Stimulated activated CD4-positive, alpha-beta T cell treated with anti-CD3 and anti-CD28 coated beads, Interleukin-4, amount 100 ng/mL, for 48 hours (primary cell): ENCODE measurements at regions not wholly inside any gene's neighbourhood (a gene's known extent, or its start where the extent isn't known, plus 50 kb on each side); places are given as distances from the start of the nearest gene placed in this dataset.
"Not testable (repeated sequence)": the region's sequence is repeated elsewhere in the genome, so short reads cannot be mapped to it uniquely, and the experiment has no call there.

Source experiments
- DNase-seq, 2 donors: peaks; one replicate each; pipeline ENCODE4 v3.0.0-alpha.2; 2020; ENCODE audit warnings: low read depth in 2 of 2

DNA sequence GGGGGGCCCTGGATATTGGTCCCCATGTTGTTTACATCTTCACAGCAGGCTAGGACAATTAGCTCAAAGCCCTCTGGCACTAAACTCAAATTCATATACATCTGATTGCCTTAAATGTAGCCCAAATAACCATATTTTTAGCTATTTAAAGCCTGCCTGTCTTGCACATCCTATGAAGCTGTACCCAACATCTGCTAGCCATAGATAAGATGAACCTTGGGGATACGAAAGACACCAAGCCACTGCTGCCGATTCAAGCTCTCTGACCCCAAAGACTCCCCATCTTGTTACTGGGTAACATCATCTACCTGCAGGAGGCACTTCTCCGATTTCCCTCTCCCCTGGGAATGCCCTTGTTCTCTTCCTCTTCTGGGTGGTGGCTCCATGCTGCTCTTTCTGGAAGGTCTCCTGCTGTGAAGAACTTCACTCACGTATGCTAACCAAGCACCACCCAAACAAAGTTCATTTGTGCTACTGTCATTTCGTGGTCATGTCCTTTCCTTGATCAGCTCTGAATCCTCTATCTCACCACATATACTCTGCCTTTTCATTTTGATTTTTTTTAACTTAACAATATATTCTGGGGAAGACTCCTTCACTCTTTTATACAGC lies 107.7 kb upstream of the ATXN3L start:
- DNase-seq: no peak

GRCh38 chrX:13420545-13421183 lies 100.8 kb upstream of the ATXN3L start:
- no peak for DNase-seq

- DNase-seq: no peak
Observed at GRCh38 chrX:13419918-13420317, 100.1 kb upstream of the ATXN3L start.

GRCh38 chrX:13419276-13419675 lies 99.4 kb upstream of the ATXN3L start:
- DNase-seq: no peak

DNA sequence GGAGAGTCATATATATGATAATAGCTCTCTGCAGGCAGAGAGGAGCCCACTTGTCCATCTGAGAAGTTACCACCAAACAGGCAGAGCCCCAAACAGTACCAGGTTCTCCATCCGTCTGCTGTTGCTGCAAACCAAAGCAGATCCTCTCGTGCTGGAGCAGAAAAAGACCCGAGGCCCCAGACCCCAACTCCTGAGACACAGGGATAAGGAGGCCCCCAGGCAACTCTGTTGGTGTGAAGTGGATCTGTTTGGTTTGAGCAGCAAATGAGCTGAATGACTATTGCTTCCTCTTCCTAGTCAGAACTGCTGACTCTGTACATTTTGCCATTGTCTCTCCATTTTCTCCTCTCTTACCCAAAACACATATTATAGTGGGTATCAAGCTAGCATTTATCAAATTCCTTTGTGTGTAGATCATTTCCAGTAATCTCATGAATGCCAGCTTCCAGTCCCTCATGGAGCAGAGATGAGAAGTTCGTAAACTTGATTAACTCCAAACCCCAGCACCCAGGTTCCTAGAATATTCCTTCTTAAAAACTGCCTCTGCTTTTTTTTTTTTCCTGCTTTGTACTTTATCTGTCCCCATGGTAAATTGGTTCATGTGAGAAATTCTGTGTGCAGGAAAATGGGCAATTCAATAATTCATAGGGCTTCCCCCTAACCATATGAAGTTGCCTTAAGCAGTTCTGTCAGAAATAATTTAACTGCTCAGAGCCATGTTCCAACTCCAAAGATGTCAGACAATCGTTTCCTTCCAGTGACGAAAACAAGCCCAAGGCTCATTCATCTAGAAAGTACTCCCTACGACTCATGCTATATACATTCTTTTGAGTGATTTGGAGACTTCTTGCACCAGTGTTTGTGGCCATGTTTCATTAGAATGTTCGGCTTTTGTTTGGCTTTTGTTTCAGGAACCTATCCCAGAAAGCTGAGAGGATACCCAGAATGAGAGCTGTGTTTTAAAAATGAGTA lies 98.6 kb upstream of the ATXN3L start:
- DNase-seq: no peak

GRCh38 chrX:13415509-13415908 lies 95.7 kb upstream of the ATXN3L start:
- no peak for DNase-seq

- DNase-seq: no peak
Observed at GRCh38 chrX:13414006-13414647, 94.3 kb upstream of the ATXN3L start.

GRCh38 chrX:13412208-13412600 lies 92.4 kb upstream of the ATXN3L start:
- no peak for DNase-seq

DNA sequence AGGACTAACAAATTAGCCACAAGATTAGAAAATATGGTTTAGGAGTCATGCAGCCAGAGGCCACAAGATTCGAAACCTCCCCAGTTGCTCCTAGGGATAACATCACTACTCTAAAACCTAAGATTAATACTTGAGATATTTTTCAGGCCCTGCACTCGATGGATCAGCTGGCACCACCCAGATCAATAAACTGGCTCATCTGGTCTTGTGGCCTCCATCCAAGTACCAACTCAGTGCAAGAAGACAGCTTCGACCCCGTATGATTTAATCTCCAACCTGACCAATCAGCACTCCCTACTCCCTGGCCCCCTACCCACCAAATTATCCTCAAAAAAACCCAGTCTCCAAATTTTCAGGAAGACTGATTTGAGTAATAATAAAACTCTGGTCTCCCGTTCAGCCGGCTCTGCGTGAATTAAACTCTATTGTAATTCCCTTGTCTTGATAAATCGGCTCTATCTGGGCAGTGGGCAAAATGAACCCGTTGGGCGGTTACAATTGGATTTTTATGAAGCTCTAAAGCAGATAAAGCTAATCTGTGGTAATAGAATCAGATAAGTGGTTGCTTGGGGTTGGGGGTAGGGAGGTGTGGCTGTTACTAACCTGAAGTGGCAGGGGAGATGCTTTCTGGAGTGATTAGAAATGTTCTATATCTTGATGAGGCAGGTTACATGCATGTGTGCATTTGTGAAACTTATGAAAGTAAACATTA lies 91.8 kb upstream of the ATXN3L start:
- DNase-seq: no peak

GRCh38 chrX:13408599-13408998 lies 88.7 kb upstream of the ATXN3L start:
- not testable (repeated sequence) for DNase-seq

DNA sequence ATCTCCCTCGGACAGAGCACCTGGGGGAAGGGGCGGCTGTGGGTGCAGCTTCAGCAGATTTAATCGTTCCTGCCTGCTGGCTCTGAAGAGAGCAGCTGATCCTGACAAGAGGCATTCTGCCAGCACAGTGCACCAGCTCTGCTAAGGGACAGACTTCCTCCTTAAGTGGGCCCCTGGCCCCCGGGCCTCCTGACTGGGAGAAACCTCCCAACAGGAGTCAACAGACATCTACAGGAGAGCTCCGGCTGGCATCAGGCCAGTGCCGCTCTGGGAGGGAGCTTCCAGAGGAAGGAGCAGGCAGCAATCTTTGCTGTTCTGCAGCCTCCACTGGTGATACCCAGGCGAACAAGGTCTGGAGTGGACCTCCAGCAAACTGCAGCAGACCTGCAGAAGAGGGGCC lies 84.9 kb upstream of the ATXN3L start:
- DNase-seq: not testable (repeated sequence)

GRCh38 chrX:13404364-13404763 lies 84.5 kb upstream of the ATXN3L start:
- DNase-seq: no peak

- DNase-seq: no peak
Observed at GRCh38 chrX:13401724-13402123, 81.9 kb upstream of the ATXN3L start.

GRCh38 chrX:13398839-13399238 lies 79.0 kb upstream of the ATXN3L start:
- DNase-seq: no peak

- DNase-seq: no peak
Observed at GRCh38 chrX:13397878-13398818, 78.3 kb upstream of the ATXN3L start.

DNA sequence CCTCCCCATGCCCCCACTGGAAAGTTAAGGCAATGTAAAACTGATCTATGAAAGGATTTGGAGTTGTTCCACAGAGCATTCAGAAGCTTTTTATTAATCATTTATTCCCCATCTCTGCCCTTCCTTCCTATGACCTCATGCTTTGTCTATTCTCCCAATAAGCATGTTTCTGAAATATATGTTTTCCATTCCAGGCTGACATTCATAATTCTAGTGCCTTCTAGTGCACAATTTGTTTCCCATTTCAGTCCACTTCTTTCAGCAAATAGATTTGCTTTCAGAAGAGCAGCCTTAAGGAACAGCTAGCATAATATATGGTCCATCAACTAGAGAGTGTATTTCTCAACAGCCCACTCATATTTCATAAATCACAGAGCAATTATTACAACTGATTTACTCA lies 77.1 kb upstream of the ATXN3L start:
- DNase-seq: no peak

- no peak for DNase-seq
Observed at GRCh38 chrX:13389501-13389900, 69.6 kb upstream of the ATXN3L start.

- no peak for DNase-seq
Observed at GRCh38 chrX:13387666-13388494, 68.0 kb upstream of the ATXN3L start.

DNA sequence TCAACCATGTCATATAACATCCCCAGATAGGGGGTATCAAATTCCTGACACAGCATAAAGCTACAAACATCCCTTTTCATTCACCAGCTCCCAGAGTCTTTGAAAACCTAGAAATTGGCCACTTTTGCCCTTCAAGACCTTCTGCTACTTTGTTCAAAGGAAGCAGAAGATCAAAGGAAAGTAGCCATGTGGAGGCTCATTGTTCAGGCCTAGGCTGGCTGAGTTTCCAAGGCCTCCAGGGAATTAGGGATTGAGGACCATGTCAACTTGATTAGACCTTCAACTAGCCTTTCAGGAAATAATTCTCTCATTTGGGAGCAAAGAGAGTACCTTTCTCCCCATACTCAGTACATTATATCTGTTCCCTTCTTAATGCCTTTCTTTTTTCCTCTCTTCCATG lies 66.8 kb upstream of the ATXN3L start:
- no peak for DNase-seq

DNA sequence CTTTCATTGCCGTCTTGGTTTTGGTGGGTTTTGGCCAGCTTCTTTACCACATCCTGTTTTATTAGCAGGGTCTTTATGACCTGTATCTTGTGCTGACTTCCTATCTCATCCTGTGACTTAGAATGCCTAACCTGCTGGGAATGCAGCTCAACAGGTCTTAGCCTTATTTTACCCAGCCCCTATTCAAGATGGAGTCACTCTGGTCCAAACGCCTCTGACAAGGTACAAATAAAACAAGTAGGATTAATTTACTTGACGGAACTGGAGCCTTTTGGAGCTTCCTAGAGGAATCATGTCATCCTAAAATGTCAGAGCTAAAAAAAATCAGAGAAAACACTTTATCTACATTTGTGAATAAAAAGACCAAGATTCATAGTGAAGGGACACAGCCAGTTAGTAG lies 66.2 kb upstream of the ATXN3L start:
- DNase-seq: no peak
